ENCODE measurements at regions not wholly inside any gene's neighbourhood (a gene's known extent, or its start where the extent isn't known, plus 50 kb on each side); places are given as distances from the start of the nearest gene placed in this dataset.

- TF ChIP-seq CTCF (IDR thresholded peaks at IDR 0.05 in 4 of 5, conservative IDR thresholded peaks at IDR 0.05 in 1 of 5) (no peak), POLR2A (IDR thresholded peaks at IDR 0.05) (no peak)
Measured at GRCh38 chr16:5427571-5427970, 330.0 kb upstream of the EEF2KMT start.
